22Rv1 (cell line): ENCODE measurements at regions not wholly inside any gene's neighbourhood (a gene's known extent, or its start where the extent isn't known, plus 50 kb on each side); places are given as distances from the start of the nearest gene placed in this dataset.

Source experiments
- H3K27ac ChIP-seq: fragments of 450-650 bp; 2 replicates; pipeline ENCODE4 v1.5.1; 2017
- ZFX ChIP-seq: fragments of 450-650 bp; IDR thresholded peaks from 2 replicates; pipeline ENCODE4 v1.6.1; 2017; ENCODE audit warnings: antibody characterized with exemption, borderline replicate concordance
- TF ChIP-seq, protein P1 (sequence below): fragments of 450-650 bp; IDR thresholded peaks from 2 replicates; pipeline ENCODE4 v1.5.1; 2017; ENCODE audit warnings: mild to moderate bottlenecking

DNA sequence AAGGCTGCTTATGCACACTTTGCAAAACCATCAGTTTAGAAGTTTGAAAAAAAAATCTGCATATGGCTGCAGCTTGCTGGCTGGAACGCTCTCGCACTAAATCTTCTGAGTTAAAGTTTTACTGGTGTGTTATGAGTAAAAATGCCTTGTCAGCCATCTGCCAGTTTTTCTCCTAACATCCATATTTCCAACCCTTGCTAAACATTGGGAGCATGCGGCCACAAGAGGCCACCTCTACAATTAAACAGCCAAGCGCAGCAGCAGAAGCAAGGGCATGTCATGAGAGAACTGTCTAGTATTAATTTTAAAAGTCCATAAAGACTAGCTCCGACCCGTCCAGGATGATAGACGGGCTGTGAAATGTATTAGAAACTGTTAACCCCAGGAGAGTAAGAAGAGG is 248.3 kb downstream of the TSHZ3 start:
- no peak for TF ChIP-seq ZFX
- no peak overlapping the region for H3K27ac ChIP-seq

GRCh38 chr19:31100206-31100590 is 249.0 kb downstream of the TSHZ3 start:
- H3K27ac ChIP-seq, result no peak overlapping the region
- no peak for TF ChIP-seq ZFX

- TF ChIP-seq, protein P1, sequence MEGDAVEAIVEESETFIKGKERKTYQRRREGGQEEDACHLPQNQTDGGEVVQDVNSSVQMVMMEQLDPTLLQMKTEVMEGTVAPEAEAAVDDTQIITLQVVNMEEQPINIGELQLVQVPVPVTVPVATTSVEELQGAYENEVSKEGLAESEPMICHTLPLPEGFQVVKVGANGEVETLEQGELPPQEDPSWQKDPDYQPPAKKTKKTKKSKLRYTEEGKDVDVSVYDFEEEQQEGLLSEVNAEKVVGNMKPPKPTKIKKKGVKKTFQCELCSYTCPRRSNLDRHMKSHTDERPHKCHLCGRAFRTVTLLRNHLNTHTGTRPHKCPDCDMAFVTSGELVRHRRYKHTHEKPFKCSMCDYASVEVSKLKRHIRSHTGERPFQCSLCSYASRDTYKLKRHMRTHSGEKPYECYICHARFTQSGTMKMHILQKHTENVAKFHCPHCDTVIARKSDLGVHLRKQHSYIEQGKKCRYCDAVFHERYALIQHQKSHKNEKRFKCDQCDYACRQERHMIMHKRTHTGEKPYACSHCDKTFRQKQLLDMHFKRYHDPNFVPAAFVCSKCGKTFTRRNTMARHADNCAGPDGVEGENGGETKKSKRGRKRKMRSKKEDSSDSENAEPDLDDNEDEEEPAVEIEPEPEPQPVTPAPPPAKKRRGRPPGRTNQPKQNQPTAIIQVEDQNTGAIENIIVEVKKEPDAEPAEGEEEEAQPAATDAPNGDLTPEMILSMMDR, result no peak
- no peak for TF ChIP-seq ZFX
- H3K27ac ChIP-seq, result no peak overlapping the region
Measured at GRCh38 chr19:31099515-31100205, 249.6 kb downstream of the TSHZ3 start.

DNA sequence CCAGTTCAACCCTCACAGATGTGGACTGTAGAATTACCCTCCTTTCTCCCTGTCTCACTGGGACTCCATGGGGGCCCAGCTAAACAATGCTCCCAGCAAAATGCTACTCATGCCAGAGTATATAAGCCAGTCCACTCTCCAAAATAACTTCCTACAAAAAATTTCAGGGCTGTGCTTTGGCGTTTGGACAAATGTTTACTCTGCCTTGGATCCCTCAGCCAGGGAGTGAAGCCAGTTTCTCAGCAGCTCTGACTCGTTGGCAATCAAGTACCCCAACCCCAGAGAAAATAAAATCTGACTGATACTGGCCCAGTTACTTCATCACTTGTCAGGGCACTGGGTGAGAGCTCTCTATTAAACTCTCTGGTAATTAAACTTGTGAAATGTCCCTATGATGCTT is 250.4 kb downstream of the TSHZ3 start:
- TF ChIP-seq, protein P1, result no peak
- TF ChIP-seq ZFX, result no peak
- H3K27ac ChIP-seq, result no peak overlapping the region

- TF ChIP-seq, protein P1, result no peak
- no peak for TF ChIP-seq ZFX
- H3K27ac ChIP-seq, result no peak overlapping the region
Measured at GRCh38 chr19:31096935-31097545, 252.2 kb downstream of the TSHZ3 start.

DNA sequence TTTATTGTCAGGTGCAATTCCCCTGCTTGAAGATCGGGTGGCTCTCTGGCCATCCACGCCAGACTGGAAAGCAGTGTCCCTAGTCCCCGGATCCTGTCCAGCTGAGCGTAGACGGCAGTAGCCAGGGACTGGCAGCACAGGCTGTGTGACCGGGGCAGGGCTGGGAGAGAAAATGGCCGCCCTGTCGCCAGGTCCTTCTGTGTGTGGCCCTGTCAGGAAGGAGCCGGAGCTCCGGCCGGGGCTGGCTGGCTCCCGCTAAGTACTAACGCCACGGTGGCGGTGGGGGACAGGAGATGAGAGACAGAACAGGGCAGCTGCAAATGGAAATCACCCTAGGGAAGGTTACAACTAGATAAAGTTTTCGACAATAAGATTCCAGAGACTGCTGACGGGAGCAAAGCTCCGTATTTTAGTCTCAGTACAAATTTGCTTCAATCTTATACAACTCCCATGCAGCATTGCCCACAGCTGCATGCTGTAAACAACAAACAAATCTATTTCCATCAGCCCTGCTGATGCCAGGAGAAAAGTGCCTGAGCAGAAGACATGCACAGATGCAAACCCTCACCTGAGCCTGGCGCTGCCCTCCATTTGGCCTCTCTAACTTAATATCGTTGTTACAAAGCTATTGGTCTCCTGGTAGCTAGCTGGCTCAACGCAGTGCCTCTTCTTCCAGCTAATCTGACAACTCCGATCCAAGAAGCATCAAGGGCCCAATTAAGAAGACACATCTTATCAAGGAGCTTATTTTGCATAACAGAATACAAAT is 253.0 kb downstream of the TSHZ3 start:
- TF ChIP-seq, protein P1, result no peak
- no peak for TF ChIP-seq ZFX
- no peak overlapping the region for H3K27ac ChIP-seq

DNA sequence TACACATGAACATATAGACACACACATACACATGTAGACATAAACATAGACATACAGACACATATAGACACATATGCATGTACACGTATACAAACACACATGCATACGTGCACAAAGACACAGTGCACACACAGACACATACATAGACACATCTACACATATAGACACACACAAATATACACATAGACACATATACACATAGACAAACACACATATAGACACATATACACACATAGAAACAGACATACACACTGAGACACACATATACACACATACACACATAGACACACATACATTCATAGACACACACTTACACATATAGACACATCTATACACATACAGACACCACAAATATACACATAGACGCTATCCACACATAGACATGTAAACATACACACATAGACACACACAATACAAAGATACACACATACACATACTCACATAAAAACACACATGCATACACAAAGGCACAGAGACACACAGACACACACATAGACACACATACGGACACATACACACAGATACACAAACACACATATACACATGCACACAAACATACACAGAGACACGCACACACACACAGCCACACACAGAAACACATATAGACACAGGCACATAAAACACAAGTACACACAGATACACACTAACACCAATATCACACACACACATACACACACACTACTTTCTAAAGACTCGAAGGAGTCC is 254.0 kb downstream of the TSHZ3 start:
- TF ChIP-seq, protein P1, result no peak
- TF ChIP-seq ZFX, result no peak
- H3K27ac ChIP-seq, result no peak overlapping the region

DNA sequence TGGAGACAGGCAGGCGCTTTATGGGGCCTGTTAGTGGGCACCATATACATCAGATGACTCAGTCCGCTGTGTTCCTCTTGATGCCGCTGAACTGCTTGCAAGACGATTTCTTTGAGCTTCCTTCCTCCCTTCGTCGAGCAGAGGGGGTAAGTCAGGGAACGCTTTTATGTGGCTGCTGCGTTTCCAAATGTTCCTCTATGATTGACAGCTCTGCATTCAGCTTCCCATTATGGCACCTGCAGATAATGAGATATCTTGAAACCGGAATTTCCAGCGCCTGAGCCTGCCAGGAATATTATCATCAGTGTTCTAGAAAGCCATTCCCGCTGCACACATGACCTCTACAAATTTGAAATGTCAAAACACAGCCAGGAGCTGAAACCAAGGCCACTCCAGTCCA is 257.0 kb downstream of the TSHZ3 start:
- H3K27ac ChIP-seq, result no peak overlapping the region
- no peak for TF ChIP-seq ZFX
- TF ChIP-seq, protein P1, result no peak
